Liver (tissue), 7 donors: ENCODE measurements at regions not wholly inside any gene's neighbourhood (a gene's known extent, or its start where the extent isn't known, plus 50 kb on each side); places are given as distances from the start of the nearest gene placed in this dataset.

Experiments
- DNase-seq: peaks from one replicate; pipeline ENCODE4 v3.0.0-alpha.2; 2017; ENCODE audit warnings: low spot score
- H3K27ac ChIP-seq, 2 donors: one replicate each; pipeline ENCODE4 v1.7.0; 2013; ENCODE audit warnings: inconsistent platforms in 2 of 2, low read length in 2 of 2, control low read depth in 1 of 2, low read depth in 1 of 2, mild to moderate bottlenecking in 1 of 2
- H3K27me3 ChIP-seq, 4 donors: one replicate each; pipeline versions ENCODE4 v1.6.1 to v1.7.0; 2013; ENCODE audit warnings: low read length in 3 of 4, inconsistent platforms in 1 of 4, mild to moderate bottlenecking in 1 of 4, moderate library complexity in 1 of 4; ENCODE audit not compliant: control insufficient read depth in 4 of 4, insufficient read depth in 4 of 4
- H3K36me3 ChIP-seq, 4 donors: one replicate each; pipeline versions ENCODE4 v1.6.1 to v1.7.0; 2013; ENCODE audit warnings: low read length in 3 of 4, mild to moderate bottlenecking in 3 of 4, low read depth in 1 of 4, moderate library complexity in 1 of 4; ENCODE audit not compliant: control insufficient read depth in 4 of 4, insufficient read depth in 3 of 4
- H3K4me1 ChIP-seq, 4 donors: one replicate each; pipeline versions ENCODE4 v1.6.1 to v1.7.0; 2013; ENCODE audit warnings: low read length in 3 of 4, mild to moderate bottlenecking in 3 of 4, moderate library complexity in 1 of 4; ENCODE audit not compliant: control insufficient read depth in 4 of 4, insufficient read depth in 4 of 4
- H3K4me3 ChIP-seq, 3 donors: one replicate each; pipeline versions ENCODE4 v1.6.1 to v1.7.0; 2013; ENCODE audit warnings: low read length in 3 of 3, control low read depth in 1 of 3, low read depth in 1 of 3, mild to moderate bottlenecking in 1 of 3
- H3K9ac ChIP-seq, 2 donors: one replicate each; pipeline ENCODE4 v1.7.0; 2013; ENCODE audit warnings: low read length in 2 of 2, mild to moderate bottlenecking in 2 of 2, moderate library complexity in 2 of 2, control low read depth in 1 of 2, low read depth in 1 of 2
- H3K9me3 ChIP-seq, 4 donors: one replicate each; pipeline versions ENCODE4 v1.6.1 to v1.7.0; 2013; ENCODE audit warnings: low read length in 3 of 4; ENCODE audit not compliant: control insufficient read depth in 4 of 4
- EGR1 ChIP-seq, 2 donors: IDR thresholded peaks; 2 replicates each; pipeline ENCODE4 v1.6.1; 2016 to 2018; ENCODE audit warnings: antibody characterized with exemption in 2 of 2, low read depth in 2 of 2
- FOXA1 ChIP-seq: IDR thresholded peaks from 2 replicates; pipeline ENCODE4 v1.6.1; 2016; ENCODE audit warnings: antibody characterized with exemption
- FOXA2 ChIP-seq: IDR thresholded peaks from 2 replicates; pipeline ENCODE4 v1.6.1; 2016; ENCODE audit warnings: antibody characterized with exemption
- GABPA ChIP-seq, 2 donors: IDR thresholded peaks in 1 of 2; conservative IDR thresholded peaks in 1 of 2; 2 replicates each; pipeline ENCODE4 v1.6.1; 2016; ENCODE audit warnings: antibody characterized with exemption in 2 of 2, mild to moderate bottlenecking in 1 of 2, moderate library complexity in 1 of 2
- HNF4A ChIP-seq, 2 donors: conservative IDR thresholded peaks; 2 replicates each; pipeline ENCODE4 v1.6.1; 2016; ENCODE audit warnings: antibody characterized with exemption in 2 of 2, mild to moderate bottlenecking in 2 of 2
- HNF4G ChIP-seq: IDR thresholded peaks from 2 replicates; pipeline ENCODE4 v1.6.1; 2016; ENCODE audit warnings: antibody characterized with exemption
- JUND ChIP-seq, 2 donors: IDR thresholded peaks; 2 replicates each; pipeline ENCODE4 v1.6.1; 2016; ENCODE audit warnings: antibody characterized with exemption in 2 of 2
- NR2F2 ChIP-seq: IDR thresholded peaks from 2 replicates; pipeline ENCODE4 v1.6.1; 2016; ENCODE audit warnings: antibody characterized with exemption
- RAD21 ChIP-seq, 2 donors: IDR thresholded peaks; 2 replicates each; pipeline ENCODE4 v1.6.1; 2016; ENCODE audit warnings: antibody characterized with exemption in 2 of 2, mild to moderate bottlenecking in 2 of 2
- RXRA ChIP-seq, 2 donors: IDR thresholded peaks; 2 replicates each; pipeline ENCODE4 v1.6.1; 2017 to 2018; ENCODE audit warnings: antibody characterized with exemption in 2 of 2, mild to moderate bottlenecking in 1 of 2
- TAF1 ChIP-seq: conservative IDR thresholded peaks from 2 replicates; pipeline ENCODE4 v1.6.1; 2016; ENCODE audit warnings: antibody characterized with exemption, mild to moderate bottlenecking
- YY1 ChIP-seq: IDR thresholded peaks from 2 replicates; pipeline ENCODE4 v1.6.1; 2016; ENCODE audit warnings: antibody characterized with exemption, mild to moderate bottlenecking
- WGBS: extraction: QIAGEN DNeasy Blood & Tissue Kit; methylation state at CpG from one replicate; pipeline ENCODE4 v1.1.7; 2013; 5-methylcytosine and 5-hydroxymethylcytosine counted together
- TF ChIP-seq, protein P1 (sequence below): IDR thresholded peaks from 2 replicates; pipeline ENCODE4 v1.6.1; 2016; ENCODE audit warnings: antibody characterized with exemption
- TF ChIP-seq, protein P2 (sequence below): IDR thresholded peaks from 2 replicates; pipeline ENCODE4 v1.6.1; 2016; ENCODE audit warnings: antibody characterized with exemption
- TF ChIP-seq, protein P3 (sequence below): IDR thresholded peaks from 2 replicates; pipeline ENCODE4 v1.6.1; 2016; ENCODE audit warnings: antibody characterized with exemption, mild to moderate bottlenecking
- TF ChIP-seq, protein P4 (sequence below): IDR thresholded peaks from 2 replicates; pipeline ENCODE4 v1.6.1; 2016; ENCODE audit warnings: antibody characterized with exemption
- donor health status: healthy.
- donor health status: healthy.
- donor health status: healthy.
- donor health status: healthy.

DNA sequence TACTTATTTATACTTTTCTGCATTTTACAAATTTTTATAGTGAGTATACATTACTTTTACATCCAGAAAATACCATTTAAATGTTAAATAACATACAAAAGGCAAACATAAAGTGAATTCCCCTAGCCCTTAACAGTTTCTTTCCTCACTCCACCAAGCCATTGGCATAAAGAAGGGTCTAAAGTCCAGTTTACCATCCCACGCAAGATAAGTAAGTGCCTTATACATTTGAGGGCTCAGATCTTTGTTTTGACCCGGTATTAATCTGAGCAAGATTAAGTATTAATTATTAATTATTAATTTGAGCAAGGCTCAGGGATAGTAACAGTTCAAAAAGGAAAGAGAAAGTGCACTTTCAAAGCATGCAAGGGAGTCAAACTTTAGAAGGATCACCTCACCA is 182.9 kb downstream of the DICER1 start:
- 30% methylated on average over 2 of the region's 2 CpGs for WGBS
- TF ChIP-seq, protein P1, sequence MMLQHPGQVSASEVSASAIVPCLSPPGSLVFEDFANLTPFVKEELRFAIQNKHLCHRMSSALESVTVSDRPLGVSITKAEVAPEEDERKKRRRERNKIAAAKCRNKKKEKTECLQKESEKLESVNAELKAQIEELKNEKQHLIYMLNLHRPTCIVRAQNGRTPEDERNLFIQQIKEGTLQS, result no peak
- TF ChIP-seq HNF4A (conservative IDR thresholded peaks at IDR 0.05) (no peak), GABPA (IDR thresholded peaks at IDR 0.05 in 1 of 2, conservative IDR thresholded peaks at IDR 0.05 in 1 of 2) (no peak), YY1 (no peak), RXRA (IDR thresholded peaks at IDR 0.05) (no peak), NR2F2 (no peak), JUND (IDR thresholded peaks at IDR 0.05) (no peak)
- TF ChIP-seq, protein P2, sequence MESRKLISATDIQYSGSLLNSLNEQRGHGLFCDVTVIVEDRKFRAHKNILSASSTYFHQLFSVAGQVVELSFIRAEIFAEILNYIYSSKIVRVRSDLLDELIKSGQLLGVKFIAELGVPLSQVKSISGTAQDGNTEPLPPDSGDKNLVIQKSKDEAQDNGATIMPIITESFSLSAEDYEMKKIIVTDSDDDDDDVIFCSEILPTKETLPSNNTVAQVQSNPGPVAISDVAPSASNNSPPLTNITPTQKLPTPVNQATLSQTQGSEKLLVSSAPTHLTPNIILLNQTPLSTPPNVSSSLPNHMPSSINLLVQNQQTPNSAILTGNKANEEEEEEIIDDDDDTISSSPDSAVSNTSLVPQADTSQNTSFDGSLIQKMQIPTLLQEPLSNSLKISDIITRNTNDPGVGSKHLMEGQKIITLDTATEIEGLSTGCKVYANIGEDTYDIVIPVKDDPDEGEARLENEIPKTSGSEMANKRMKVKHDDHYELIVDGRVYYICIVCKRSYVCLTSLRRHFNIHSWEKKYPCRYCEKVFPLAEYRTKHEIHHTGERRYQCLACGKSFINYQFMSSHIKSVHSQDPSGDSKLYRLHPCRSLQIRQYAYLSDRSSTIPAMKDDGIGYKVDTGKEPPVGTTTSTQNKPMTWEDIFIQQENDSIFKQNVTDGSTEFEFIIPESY, result no peak
- TF ChIP-seq, protein P3, sequence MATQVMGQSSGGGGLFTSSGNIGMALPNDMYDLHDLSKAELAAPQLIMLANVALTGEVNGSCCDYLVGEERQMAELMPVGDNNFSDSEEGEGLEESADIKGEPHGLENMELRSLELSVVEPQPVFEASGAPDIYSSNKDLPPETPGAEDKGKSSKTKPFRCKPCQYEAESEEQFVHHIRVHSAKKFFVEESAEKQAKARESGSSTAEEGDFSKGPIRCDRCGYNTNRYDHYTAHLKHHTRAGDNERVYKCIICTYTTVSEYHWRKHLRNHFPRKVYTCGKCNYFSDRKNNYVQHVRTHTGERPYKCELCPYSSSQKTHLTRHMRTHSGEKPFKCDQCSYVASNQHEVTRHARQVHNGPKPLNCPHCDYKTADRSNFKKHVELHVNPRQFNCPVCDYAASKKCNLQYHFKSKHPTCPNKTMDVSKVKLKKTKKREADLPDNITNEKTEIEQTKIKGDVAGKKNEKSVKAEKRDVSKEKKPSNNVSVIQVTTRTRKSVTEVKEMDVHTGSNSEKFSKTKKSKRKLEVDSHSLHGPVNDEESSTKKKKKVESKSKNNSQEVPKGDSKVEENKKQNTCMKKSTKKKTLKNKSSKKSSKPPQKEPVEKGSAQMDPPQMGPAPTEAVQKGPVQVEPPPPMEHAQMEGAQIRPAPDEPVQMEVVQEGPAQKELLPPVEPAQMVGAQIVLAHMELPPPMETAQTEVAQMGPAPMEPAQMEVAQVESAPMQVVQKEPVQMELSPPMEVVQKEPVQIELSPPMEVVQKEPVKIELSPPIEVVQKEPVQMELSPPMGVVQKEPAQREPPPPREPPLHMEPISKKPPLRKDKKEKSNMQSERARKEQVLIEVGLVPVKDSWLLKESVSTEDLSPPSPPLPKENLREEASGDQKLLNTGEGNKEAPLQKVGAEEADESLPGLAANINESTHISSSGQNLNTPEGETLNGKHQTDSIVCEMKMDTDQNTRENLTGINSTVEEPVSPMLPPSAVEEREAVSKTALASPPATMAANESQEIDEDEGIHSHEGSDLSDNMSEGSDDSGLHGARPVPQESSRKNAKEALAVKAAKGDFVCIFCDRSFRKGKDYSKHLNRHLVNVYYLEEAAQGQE, result no peak
- peaks cover 0 to 3% (median 0%) of the 10 kb centered on the region in 4 donors for H3K27me3 ChIP-seq
- H3K36me3 ChIP-seq, result no peaks in the 10 kb centered on the region
- H3K4me1 ChIP-seq, result no peaks in the 10 kb centered on the region
- H3K9ac ChIP-seq, result no peak overlapping the region
- H3K4me3 ChIP-seq, result no peak overlapping the region
- DNase-seq, result no peak
- no peak overlapping the region for H3K27ac ChIP-seq
- no peaks in the 10 kb centered on the region for H3K9me3 ChIP-seq

DNA sequence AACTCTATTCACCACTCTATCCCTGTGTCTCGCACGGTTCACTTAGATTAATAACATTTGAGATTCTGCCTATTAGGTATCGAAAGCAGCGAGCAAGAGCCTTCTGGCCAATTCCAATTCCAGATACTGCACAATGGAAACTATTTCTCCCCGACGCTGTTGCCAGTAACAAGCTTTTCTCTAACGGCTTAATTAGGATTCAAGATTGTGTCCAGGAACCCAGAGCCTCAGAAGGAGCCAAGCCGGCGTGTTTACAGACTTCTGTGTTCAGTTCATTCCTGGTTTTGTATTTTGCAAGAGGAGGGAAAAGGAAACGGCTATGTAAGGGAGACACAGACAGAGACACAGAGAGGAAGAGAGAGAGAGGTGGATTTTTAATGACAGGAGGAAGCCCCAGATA is 185.6 kb downstream of the DICER1 start:
- 77% methylated on average over 10 of the region's 10 CpGs for WGBS
- DNase-seq, result no peak
- Histone ChIP-seq H3K27me3 (no peaks in the 10 kb centered on the region), H3K36me3 (no peaks in the 10 kb centered on the region), H3K4me3 (no peak overlapping the region), H3K9me3 (no peaks in the 10 kb centered on the region), H3K9ac (no peak overlapping the region), H3K4me1 (no peaks in the 10 kb centered on the region), H3K27ac (no peak overlapping the region)
- TF ChIP-seq HNF4G (no peak), JUND (IDR thresholded peaks at IDR 0.05) (no peak), TAF1 (no peak), FOXA2 (no peak), RAD21 (IDR thresholded peaks at IDR 0.05) (no peak), FOXA1 (no peak), HNF4A (conservative IDR thresholded peaks at IDR 0.05) (no peak), EGR1 (IDR thresholded peaks at IDR 0.05; ENCODE audit: low read depth in 2 of 2) (no peak)
- TF ChIP-seq, protein P2, result no peak
- TF ChIP-seq, protein P4, sequence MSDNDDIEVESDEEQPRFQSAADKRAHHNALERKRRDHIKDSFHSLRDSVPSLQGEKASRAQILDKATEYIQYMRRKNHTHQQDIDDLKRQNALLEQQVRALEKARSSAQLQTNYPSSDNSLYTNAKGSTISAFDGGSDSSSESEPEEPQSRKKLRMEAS, result no peak
